Adipocyte (in vitro differentiated cells): ENCODE measurements at regions not wholly inside any gene's neighbourhood (a gene's known extent, or its start where the extent isn't known, plus 50 kb on each side); places are given as distances from the start of the nearest gene placed in this dataset.

Source experiments
- DNase-seq: peaks from one replicate; pipeline ENCODE4 v3.0.0-alpha.2; 2015; ENCODE audit warnings: low read depth
- H3K27me3 ChIP-seq: replicated peaks from 2 replicates; pipeline ENCODE4 v1.7.0; 2013; ENCODE audit warnings: mild to moderate bottlenecking, low read length, moderate library complexity; ENCODE audit not compliant: control insufficient read depth, insufficient read depth
- H3K36me3 ChIP-seq: 2 replicates; pipeline ENCODE4 v1.7.0; 2013; ENCODE audit warnings: low read length, mild to moderate bottlenecking, moderate library complexity; ENCODE audit not compliant: control insufficient read depth, insufficient read depth, severe bottlenecking
- H3K4me1 ChIP-seq: 2 replicates; pipeline ENCODE4 v1.7.0; 2013; ENCODE audit warnings: mild to moderate bottlenecking, low read length, moderate library complexity; ENCODE audit not compliant: control insufficient read depth, insufficient read depth
- H3K4me3 ChIP-seq: 2 replicates; pipeline ENCODE4 v1.7.0; 2013; ENCODE audit warnings: mild to moderate bottlenecking, low read length, moderate library complexity
- H3K9ac ChIP-seq: 2 replicates; pipeline ENCODE4 v1.7.0; 2013; ENCODE audit warnings: mild to moderate bottlenecking, low read length, moderate library complexity
- H3K9me3 ChIP-seq: 2 replicates; pipeline ENCODE4 v1.7.0; 2013; ENCODE audit warnings: mild to moderate bottlenecking, low read length, moderate library complexity; ENCODE audit not compliant: control insufficient read depth

DNA sequence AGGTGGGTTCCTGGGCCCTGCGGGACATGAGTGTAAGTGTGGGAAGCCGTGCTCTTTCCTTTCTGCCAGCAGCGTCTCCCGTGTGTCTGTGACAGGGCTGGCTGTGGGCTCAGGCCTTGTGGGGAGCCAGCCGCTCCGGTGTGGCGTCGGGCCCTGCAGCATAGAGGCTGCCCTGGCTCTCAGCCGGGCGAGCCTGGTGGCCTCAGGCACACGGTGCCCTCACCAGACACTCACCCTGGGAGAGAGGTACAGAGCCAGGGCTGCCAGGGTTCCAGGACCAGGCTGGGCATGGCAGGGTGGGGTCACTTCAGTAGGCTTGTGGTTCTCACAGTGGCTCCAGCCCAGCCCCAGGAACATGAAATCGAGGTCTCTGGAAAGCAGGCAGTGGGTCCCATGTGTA lies 324.8 kb downstream of the TEX29 start:
- no peaks in the 10 kb centered on the region for H3K9me3 ChIP-seq

DNA sequence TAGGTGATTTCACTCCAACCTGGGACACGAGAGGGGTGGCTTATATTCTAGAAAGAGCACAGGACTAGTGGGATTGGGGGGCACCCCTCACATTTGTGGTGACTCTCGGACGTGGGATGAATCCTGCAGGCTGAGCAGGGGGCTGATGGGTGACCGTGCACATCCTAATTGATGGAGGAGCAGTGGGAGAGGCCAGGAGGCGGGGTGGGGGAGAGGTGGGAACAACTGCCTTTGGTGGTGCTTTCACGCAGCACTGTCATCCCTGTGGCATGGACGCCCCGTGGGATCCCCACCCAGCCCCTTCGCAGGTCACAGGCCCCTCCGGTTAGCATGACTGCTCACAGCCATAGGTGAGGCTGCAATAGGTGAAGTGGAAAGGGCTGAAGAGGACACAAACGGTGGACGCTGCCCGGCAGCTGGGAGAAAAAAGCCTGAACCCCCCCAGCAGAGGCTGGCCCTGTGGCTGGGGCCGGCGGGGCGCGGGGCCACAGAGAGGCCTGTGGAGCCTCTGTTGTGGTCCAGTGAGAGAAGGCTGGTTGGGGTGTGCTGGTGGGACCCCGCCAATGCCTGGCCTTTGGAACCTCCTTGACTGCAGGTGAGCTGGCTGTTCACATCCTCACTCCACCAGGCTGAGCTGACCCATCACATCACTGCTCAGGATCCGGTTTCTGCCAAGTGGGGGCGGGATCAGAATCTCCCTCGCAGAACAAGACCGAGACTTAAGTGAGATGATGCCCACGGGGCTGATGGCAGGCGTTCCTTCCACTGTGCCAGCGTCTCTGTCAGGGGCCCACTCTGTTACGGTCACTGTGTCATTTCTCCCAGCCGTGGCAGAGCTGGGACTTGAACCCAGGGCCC lies 325.4 kb downstream of the TEX29 start:
- no peaks in the 10 kb centered on the region for H3K27me3 ChIP-seq
- H3K4me1 ChIP-seq: no peaks in the 10 kb centered on the region
- DNase-seq: no peak
- no peak overlapping the region for H3K9ac ChIP-seq
- no peaks in the 10 kb centered on the region for H3K9me3 ChIP-seq
- no peaks in the 10 kb centered on the region for H3K36me3 ChIP-seq
- no peak overlapping the region for H3K4me3 ChIP-seq

More for the DNA sequence above, 324.8 kb downstream of the TEX29 start:
- Histone ChIP-seq H3K36me3 (no peaks in the 10 kb centered on the region), H3K27me3 (no peaks in the 10 kb centered on the region), H3K4me3 (no peak overlapping the region), H3K9ac (no peak overlapping the region), H3K4me1 (no peaks in the 10 kb centered on the region)
- DNase-seq: no peak

DNA sequence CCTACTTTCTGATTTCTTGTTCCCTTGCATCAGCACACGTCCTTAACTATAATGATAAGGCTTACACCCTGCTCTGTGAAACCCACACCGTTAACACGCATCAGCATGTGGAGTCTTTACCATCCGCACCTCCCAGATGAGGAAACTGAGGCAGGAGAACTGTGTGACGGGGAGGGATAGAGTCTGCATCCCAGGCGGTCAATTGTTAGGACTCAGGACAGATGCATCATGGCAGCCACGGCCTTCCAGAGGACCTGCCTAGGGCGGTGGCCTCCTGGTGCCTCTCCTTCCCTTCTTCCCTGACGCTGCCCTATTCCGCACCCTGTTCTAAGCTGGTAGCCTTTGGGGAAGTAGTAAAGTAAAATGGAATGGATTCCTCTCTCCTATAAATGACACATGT lies 326.0 kb downstream of the TEX29 start:
- Histone ChIP-seq H3K4me1 (no peaks in the 10 kb centered on the region), H3K9me3 (no peaks in the 10 kb centered on the region), H3K27me3 (no peaks in the 10 kb centered on the region), H3K9ac (no peak overlapping the region), H3K36me3 (no peaks in the 10 kb centered on the region), H3K4me3 (no peak overlapping the region)
- no peak for DNase-seq

DNA sequence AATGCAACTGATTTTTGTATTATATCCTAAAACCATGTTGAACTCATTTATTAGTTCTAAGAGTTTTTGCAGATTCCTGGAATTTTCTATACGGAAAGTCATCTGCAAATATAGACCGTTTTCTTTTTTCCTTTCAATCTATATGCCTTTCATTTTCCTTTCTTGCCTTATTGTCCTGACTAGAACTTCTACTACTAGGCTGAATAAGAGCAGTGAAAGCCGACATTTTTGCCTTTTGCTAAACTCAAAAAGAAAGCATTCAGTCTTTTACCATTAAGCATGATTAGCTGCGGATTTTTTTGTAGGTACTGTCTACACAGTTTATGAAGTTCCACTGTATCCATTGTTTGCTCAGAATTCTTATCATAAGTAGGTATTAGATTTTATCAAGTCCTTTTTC lies 328.4 kb downstream of the TEX29 start:
- H3K27me3 ChIP-seq: no peaks in the 10 kb centered on the region
- DNase-seq: no peak
- H3K9ac ChIP-seq: no peak overlapping the region
- no peaks in the 10 kb centered on the region for H3K9me3 ChIP-seq
- no peaks in the 10 kb centered on the region for H3K4me1 ChIP-seq
- no peak overlapping the region for H3K4me3 ChIP-seq
- H3K36me3 ChIP-seq: no peaks in the 10 kb centered on the region

DNA sequence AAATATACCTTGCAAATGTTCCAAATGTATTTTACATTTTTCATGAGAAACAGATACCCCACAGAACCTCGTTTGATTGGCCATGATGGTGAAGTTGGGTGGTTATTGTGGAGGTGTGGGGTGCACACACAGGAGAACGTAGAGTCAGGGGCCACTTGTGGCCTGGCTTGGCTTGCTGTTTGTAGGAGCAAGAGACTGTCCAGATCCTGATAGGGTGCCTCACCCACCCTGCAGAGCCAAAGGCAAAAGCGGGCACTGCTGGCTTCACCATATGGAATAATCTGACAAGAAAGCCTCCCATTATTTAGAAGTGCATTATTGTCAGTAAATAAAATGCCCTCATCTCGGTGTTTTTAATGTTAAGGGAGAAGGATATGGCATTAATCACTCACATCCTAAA lies 330.2 kb downstream of the TEX29 start:
- Histone ChIP-seq H3K4me3 (no peak overlapping the region), H3K36me3 (no peaks in the 10 kb centered on the region), H3K27me3 (no peaks in the 10 kb centered on the region), H3K9me3 (no peaks in the 10 kb centered on the region), H3K9ac (no peak overlapping the region), H3K4me1 (no peaks in the 10 kb centered on the region)
- no peak for DNase-seq

DNA sequence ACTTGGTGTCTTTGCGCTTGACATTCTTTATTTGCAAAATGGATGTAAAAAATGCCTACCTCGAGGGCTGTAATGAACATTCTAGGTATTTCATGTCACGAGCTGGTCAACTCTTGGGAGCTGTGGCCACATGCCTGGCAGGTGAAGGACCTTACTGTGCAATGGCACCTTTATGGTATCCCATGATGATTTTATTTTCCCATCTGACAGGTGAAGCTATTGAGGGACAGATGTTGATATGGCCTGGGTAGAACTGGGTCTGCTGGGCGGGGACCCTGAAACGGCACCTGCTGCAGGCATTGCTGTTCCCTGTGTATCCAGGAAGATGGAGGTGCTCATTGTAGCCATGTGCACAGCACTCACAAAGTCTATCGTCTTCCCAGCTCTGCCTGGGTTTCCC lies 332.2 kb downstream of the TEX29 start:
- no peaks in the 10 kb centered on the region for H3K36me3 ChIP-seq
- no peak for DNase-seq
- no peak overlapping the region for H3K4me3 ChIP-seq
- no peaks in the 10 kb centered on the region for H3K27me3 ChIP-seq
- no peaks in the 10 kb centered on the region for H3K4me1 ChIP-seq
- H3K9ac ChIP-seq: no peak overlapping the region
- H3K9me3 ChIP-seq: no peaks in the 10 kb centered on the region

DNA sequence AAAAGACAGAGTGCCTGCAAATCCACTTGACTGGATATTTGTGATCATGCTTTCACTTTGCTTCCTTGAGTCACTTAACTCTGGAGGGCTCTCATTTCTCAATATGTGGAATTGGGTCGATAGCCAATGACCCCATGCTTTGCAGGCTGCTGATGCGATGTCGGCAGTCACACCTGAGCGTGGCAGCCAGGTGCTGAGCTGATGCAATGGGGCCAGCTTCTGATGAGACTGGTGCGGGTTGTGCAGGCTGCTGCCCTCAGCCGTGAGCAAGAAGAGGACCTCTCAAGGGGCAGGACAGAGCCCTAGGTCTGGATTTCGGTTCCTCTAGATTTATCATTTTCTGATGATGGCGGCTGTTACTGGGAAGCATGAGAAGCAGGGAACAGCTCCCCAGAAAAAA lies 334.1 kb downstream of the TEX29 start:
- DNase-seq: no peak

DNA sequence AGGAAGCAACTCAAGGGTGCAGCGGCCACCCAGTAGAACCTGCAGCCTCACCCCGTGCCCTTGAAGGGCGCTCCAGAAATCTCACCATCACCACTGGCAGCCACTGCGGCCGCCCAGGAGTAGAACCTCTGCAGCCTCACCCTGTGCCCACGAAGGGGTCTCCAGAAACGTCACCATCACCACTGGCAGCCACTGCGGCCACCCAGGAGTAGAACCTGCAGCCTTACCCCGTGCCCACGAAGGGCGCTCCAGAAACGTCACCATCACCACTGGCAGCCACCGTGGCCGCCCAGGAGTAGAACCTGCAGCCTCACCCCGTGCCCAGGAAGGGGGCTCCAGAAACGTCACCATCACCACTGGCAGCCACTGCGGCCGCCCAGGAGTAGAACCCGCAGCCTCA lies 336.0 kb downstream of the TEX29 start:
- no peak for DNase-seq
- H3K9ac ChIP-seq: no peak overlapping the region
- no peaks in the 10 kb centered on the region for H3K9me3 ChIP-seq
- H3K4me1 ChIP-seq: peaks cover 3% of the 10 kb centered on the region
- peaks cover 3% of the 10 kb centered on the region for H3K27me3 ChIP-seq
- H3K36me3 ChIP-seq: no peaks in the 10 kb centered on the region
- no peak overlapping the region for H3K4me3 ChIP-seq

More for the DNA sequence above, 334.1 kb downstream of the TEX29 start:
- H3K4me3 ChIP-seq: no peak overlapping the region
- H3K9me3 ChIP-seq: no peaks in the 10 kb centered on the region
- H3K4me1 ChIP-seq: peaks cover 3% of the 10 kb centered on the region
- no peak overlapping the region for H3K9ac ChIP-seq
- H3K36me3 ChIP-seq: no peaks in the 10 kb centered on the region
- peaks cover 2% of the 10 kb centered on the region for H3K27me3 ChIP-seq

DNA sequence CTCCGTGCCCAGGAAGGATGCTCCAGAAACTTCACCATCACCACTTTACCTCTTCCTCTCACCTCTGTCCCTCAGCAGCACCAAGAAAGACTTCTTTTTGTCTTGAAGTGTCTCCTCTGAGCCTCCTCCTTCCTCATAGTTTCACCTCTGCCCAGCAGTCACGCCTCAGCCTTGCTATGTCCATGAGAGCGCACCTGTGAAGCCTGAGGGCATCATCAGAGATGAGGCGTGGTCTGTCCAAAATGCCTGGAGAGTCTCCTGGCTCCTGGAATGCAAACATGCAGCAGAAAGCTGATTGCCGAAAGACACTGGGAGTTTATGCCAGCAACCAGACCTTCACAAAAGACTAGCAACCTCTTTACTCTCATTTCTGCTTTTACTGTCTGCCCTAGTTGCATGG lies 336.6 kb downstream of the TEX29 start:
- Histone ChIP-seq H3K4me3 (no peak overlapping the region), H3K9me3 (no peaks in the 10 kb centered on the region), H3K9ac (no peak overlapping the region), H3K27me3 (peaks cover 3% of the 10 kb centered on the region), H3K4me1 (peaks cover 3% of the 10 kb centered on the region), H3K36me3 (no peaks in the 10 kb centered on the region)
- no peak for DNase-seq

DNA sequence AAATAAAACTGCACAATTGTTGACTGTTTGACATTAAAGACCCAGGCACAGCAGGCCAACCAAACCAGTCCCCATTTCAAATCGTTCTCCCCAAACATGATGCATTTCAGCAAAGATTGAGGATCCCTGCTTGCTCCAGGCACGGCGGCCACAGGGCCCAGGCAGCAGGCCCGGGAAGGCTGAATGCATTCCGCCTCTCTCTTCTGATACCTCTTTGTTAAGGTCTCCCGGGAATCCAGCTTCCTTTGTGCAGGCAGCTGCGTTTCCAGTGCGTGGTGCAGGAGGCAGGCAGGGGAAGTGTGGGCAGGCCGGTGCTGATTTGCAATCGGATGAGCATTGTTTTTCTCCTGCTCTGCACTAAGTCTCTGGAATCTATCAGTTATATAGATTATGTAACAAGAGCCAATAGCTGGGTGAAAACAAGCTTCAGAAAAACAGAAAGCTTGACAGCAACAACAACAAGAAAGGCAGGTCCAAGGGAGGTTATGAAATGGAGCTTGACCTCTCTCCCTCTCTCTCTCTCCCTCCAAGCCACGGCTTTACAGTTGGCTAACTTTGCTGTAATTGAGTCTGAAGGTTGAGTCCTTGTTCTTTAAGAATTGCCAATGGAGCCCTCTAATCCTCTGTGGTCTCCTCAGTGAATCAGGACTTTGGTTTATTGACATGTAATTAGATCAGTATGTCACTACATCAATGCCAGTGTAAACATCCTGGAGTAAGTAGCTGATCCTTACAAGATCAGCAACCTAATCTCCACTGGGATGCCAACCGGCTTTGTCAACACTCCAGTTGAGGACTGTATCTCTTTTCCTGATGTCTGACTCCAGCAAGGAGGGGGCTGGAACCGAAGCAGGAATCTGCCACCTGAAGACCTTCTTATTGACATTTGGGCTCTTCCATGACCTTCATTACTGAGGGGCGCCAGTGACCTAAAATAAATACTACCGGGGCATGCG lies 338.0 kb downstream of the TEX29 start:
- H3K9me3 ChIP-seq: no peaks in the 10 kb centered on the region
- no peak overlapping the region for H3K9ac ChIP-seq
- peaks cover 3% of the 10 kb centered on the region for H3K27me3 ChIP-seq
- H3K4me1 ChIP-seq: peaks cover 3% of the 10 kb centered on the region
- no peak for DNase-seq
- no peak overlapping the region for H3K4me3 ChIP-seq
- H3K36me3 ChIP-seq: no peaks in the 10 kb centered on the region

DNA sequence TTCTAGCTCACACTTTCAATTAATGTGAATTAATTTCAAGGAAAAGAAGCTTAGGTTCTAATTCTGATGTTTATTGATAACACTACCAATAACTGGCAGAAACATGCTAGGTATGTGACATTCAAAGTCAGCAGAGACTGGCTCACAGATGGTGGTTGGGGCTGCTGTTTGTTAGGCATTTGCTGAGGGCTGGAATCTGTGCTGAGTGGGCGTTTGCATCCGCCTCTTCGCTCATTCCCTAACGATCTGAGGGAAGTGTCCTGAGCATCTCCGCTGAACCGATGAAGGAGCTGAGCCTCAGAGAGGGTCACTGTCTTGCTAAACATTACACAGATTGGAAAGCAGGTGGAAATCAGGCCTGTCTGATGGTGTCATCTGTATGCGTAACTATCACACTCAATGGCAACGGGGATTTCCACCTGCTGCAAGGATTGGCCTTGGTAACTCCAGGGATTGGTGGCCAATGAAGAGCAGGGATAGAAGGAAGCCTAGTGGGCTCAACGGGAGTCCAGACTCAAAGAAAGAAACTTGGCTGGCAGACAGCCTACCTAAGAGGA lies 338.9 kb downstream of the TEX29 start:
- no peak for DNase-seq
- no peaks in the 10 kb centered on the region for H3K36me3 ChIP-seq
- no peaks in the 10 kb centered on the region for H3K9me3 ChIP-seq
- peaks cover 3% of the 10 kb centered on the region for H3K4me1 ChIP-seq
- no peak overlapping the region for H3K4me3 ChIP-seq
- H3K27me3 ChIP-seq: peaks cover 3% of the 10 kb centered on the region
- no peak overlapping the region for H3K9ac ChIP-seq
